Activated naive CD4-positive, alpha-beta T cell treated with anti-CD3 and anti-CD28 coated beads, Interleukin-2, amount 50 U/mL, for 72 hours (primary cell): ENCODE measurements at regions not wholly inside any gene's neighbourhood (a gene's known extent, or its start where the extent isn't known, plus 50 kb on each side); places are given as distances from the start of the nearest gene placed in this dataset.

Source experiments
- ATAC-seq, 2 donors: fragments of 150-1000 bp; cut with Tn5 transposase; 2 replicates each; pipeline ENCODE4 v1.10.0; 2021; ENCODE audit warnings: mild to moderate bottlenecking in 2 of 2, moderate library complexity in 2 of 2
- DNase-seq, 2 donors: peaks; one replicate each; pipeline ENCODE4 v3.0.0; 2021 to 2022; ENCODE audit warnings: low spot score in 2 of 2
- H3K27ac Mint-ChIP-seq, 2 donors: one replicate each; pipeline ENCODE4 v1.8.0; 2022; ENCODE audit warnings: mild to moderate bottlenecking in 2 of 2, mixed read lengths in 2 of 2
- H3K36me3 Mint-ChIP-seq, 2 donors: one replicate each; pipeline ENCODE4 v1.8.0; 2022; ENCODE audit warnings: mixed read lengths in 2 of 2
- H3K9me3 Mint-ChIP-seq, 2 donors: one replicate each; pipeline ENCODE4 v1.8.0; 2022; ENCODE audit warnings: mixed read lengths in 2 of 2

GRCh38 chr6:121897337-121897760 lies 461.9 kb downstream of the GJA1 start:
- no peak for ATAC-seq
- no peaks in the 10 kb centered on the region for H3K9me3 Mint-ChIP-seq
- DNase-seq: no peak
- H3K27ac Mint-ChIP-seq: no peak overlapping the region
- H3K36me3 Mint-ChIP-seq: no peaks in the 10 kb centered on the region

- Mint-ChIP-seq H3K9me3 (no peaks in the 10 kb centered on the region), H3K27ac (no peak overlapping the region), H3K36me3 (no peaks in the 10 kb centered on the region)
- ATAC-seq (no peak), DNase-seq (no peak)
Measured at GRCh38 chr6:121901432-121901831, 466.0 kb downstream of the GJA1 start.

- no peak overlapping the region for H3K27ac Mint-ChIP-seq
Measured at GRCh38 chr6:121904559-121904958, 469.1 kb downstream of the GJA1 start.

GRCh38 chr6:121912905-121913304 lies 477.5 kb downstream of the GJA1 start:
- no peak for ATAC-seq
- Mint-ChIP-seq H3K27ac (no peak overlapping the region), H3K36me3 (peaks cover 0 to 12% of the 10 kb centered on the region in 2 donors), H3K9me3 (peaks cover 0 to 8% of the 10 kb centered on the region in 2 donors)
- DNase-seq: no peak

More at GRCh38 chr6:121904559-121904958, 469.1 kb downstream of the GJA1 start:
- DNase-seq: no peak
- ATAC-seq: no peak
- Mint-ChIP-seq H3K36me3 (no peaks in the 10 kb centered on the region), H3K9me3 (peaks cover 5% of the 10 kb centered on the region in 2 donors)

GRCh38 chr6:121917263-121917829 lies 481.9 kb downstream of the GJA1 start:
- ATAC-seq: no peak
- Mint-ChIP-seq H3K36me3 (no peaks in the 10 kb centered on the region), H3K27ac (no peak overlapping the region), H3K9me3 (no peaks in the 10 kb centered on the region)
- no peak for DNase-seq

GRCh38 chr6:121917834-121918559 lies 481.5 kb upstream of the HSF2 start:
- Mint-ChIP-seq H3K27ac (no peak overlapping the region), H3K9me3 (no peaks in the 10 kb centered on the region), H3K36me3 (no peaks in the 10 kb centered on the region)
- ATAC-seq (peak in 1 of 2 donors; percentile 44), DNase-seq (no peak)

- DNase-seq (no peak), ATAC-seq (no peak)
- Mint-ChIP-seq H3K9me3 (no peaks in the 10 kb centered on the region), H3K36me3 (no peaks in the 10 kb centered on the region), H3K27ac (no peak overlapping the region)
Measured at GRCh38 chr6:121920616-121921015, 478.8 kb upstream of the HSF2 start.

GRCh38 chr6:121925024-121925423 lies 474.4 kb upstream of the HSF2 start:
- ATAC-seq: peak; percentile 51 to 89
- H3K9me3 Mint-ChIP-seq: no peaks in the 10 kb centered on the region
- DNase-seq: no peak
- no peaks in the 10 kb centered on the region for H3K36me3 Mint-ChIP-seq
- H3K27ac Mint-ChIP-seq: peak overlapping the region in 1 of 2 donors; percentile 40

- no peak for DNase-seq
- no peak for ATAC-seq
- no peaks in the 10 kb centered on the region for H3K36me3 Mint-ChIP-seq
- H3K27ac Mint-ChIP-seq: peak overlapping the region in 1 of 2 donors; percentile 40
- H3K9me3 Mint-ChIP-seq: no peaks in the 10 kb centered on the region
Measured at GRCh38 chr6:121925534-121926255, 473.8 kb upstream of the HSF2 start.

- Mint-ChIP-seq H3K36me3 (no peaks in the 10 kb centered on the region), H3K9me3 (no peaks in the 10 kb centered on the region), H3K27ac (no peak overlapping the region)
- no peak for DNase-seq
- no peak for ATAC-seq
Measured at GRCh38 chr6:121929301-121929700, 470.2 kb upstream of the HSF2 start.

GRCh38 chr6:121932076-121932991 lies 467.1 kb upstream of the HSF2 start:
- Mint-ChIP-seq H3K9me3 (no peaks in the 10 kb centered on the region), H3K36me3 (no peaks in the 10 kb centered on the region), H3K27ac (peak overlapping the region in 1 of 2 donors; percentile 12)
- no peak for DNase-seq
- ATAC-seq: no peak

GRCh38 chr6:121934451-121934850 lies 465.0 kb upstream of the HSF2 start:
- Mint-ChIP-seq H3K27ac (no peak overlapping the region), H3K9me3 (peaks cover 0 to 3% of the 10 kb centered on the region in 2 donors), H3K36me3 (peaks cover 0 to 3% of the 10 kb centered on the region in 2 donors)
- ATAC-seq: no peak
- DNase-seq: no peak

GRCh38 chr6:121940728-121941127 lies 458.7 kb upstream of the HSF2 start:
- DNase-seq (no peak), ATAC-seq (no peak)
- peaks cover 13 to 15% of the 10 kb centered on the region in 2 donors for H3K9me3 Mint-ChIP-seq
- peaks cover 0 to 5% of the 10 kb centered on the region in 2 donors for H3K36me3 Mint-ChIP-seq
- H3K27ac Mint-ChIP-seq: no peak overlapping the region

- H3K9me3 Mint-ChIP-seq: peaks cover 13 to 25% of the 10 kb centered on the region in 2 donors
- ATAC-seq: no peak
- H3K36me3 Mint-ChIP-seq: peaks cover 0 to 14% of the 10 kb centered on the region in 2 donors
- DNase-seq: no peak
- H3K27ac Mint-ChIP-seq: no peak overlapping the region
Measured at GRCh38 chr6:121944354-121944753, 455.1 kb upstream of the HSF2 start.

- ATAC-seq: no peak
- Mint-ChIP-seq H3K36me3 (peaks cover 0 to 9% of the 10 kb centered on the region in 2 donors), H3K27ac (no peak overlapping the region), H3K9me3 (peaks cover 0 to 10% of the 10 kb centered on the region in 2 donors)
- no peak for DNase-seq
Measured at GRCh38 chr6:121951123-121951522, 448.3 kb upstream of the HSF2 start.

- ATAC-seq (no peak), DNase-seq (no peak)
- Mint-ChIP-seq H3K36me3 (peaks cover 0 to 5% of the 10 kb centered on the region in 2 donors), H3K9me3 (peaks cover 0 to 3% of the 10 kb centered on the region in 2 donors), H3K27ac (no peak overlapping the region)
Measured at GRCh38 chr6:121951918-121952379, 447.5 kb upstream of the HSF2 start.
